T-helper 2 cell treated with Interferon-gamma antibody and Interleukin-4, amounts not matched to agents 100 ng/mL and 5 ng/mL, for 36 hours (primary cell): ENCODE measurements at regions not wholly inside any gene's neighbourhood (a gene's known extent, or its start where the extent isn't known, plus 50 kb on each side); places are given as distances from the start of the nearest gene placed in this dataset.
"Not testable (repeated sequence)": the region's sequence is repeated elsewhere in the genome, so short reads cannot be mapped to it uniquely, and the experiment has no call there.

ENCODE experiments used
- intact Hi-C: fragments of 100-400 bp; cut with micrococcal nuclease; formaldehyde crosslinking; loops from one replicate; pipeline ENCODE4 v1.15.1; 2023

- intact Hi-C loops, result no loop called here
Observed at GRCh38 chr3:109656225-109656624, 318.9 kb upstream of the DPPA4 start.

- intact Hi-C loops, result no loop called here
Observed at GRCh38 chr3:109678600-109678999, 341.3 kb upstream of the DPPA4 start.

GRCh38 chr3:109679664-109680063 lies 342.3 kb upstream of the DPPA4 start:
- intact Hi-C loops, result no loop called here

DNA sequence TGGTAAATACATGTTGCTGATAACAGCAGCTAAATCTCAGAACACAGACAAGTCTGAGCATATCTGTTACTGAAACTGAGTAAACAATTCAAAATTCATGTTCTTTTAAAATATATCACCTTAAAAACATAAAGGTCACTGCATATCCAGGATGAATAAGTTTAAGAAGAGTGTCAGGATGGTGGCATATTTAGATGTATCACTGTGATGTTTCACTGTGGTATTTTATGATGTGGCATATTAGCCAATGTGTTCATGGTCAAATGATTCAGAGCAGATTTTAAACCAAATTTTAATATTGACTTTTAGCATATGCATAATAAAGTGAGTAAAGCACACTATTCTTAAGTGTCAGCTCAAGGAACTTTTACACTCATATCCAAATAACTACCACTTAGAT lies 346.4 kb upstream of the DPPA4 start:
- intact Hi-C loops, result no loop called here

DNA sequence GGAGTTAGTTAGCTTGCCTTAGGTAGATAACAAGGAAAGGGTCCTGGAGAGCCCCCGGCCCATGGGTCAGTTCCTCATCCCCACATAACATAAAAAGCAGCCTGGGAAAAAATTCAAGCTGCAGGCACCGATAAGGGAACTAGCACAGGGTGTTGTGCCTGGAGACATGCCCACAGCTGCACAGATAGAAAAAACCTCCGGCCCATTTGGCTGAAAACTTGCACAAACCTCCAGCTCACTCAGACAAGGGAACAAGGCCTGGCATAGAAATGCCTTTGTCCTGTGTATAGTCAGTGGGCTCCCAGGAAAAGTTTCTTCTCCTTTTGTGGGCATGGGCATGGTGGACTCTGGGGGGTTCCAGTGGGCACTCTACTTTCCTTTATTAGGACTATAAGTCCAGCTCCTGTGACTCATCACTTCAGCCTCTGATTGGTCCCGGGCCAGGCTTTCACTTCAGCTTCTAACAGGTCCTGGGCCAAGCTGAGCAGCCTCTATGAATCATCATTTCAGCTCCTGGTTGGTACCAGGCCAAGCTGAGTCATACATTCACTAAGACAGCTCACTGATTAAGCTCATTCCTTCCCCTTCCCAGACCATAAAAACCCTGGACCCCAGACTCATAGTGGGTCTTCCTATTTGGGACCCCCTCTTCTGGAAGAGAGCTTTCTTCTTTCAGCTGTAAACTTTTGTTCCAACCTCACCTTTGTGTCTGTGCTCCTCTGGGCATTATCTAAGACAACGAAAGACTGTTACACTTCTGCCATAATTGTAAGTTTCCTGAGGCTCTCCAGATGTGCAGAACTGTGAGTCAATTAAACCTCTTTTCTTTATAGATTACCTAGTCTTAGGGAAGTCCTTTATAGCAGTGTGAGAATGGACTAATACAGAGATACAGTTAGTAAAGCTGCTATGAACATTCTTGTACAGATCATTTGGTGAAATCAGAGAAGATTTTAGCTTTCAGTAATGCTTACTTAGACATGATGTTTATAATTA lies 348.0 kb upstream of the DPPA4 start:
- intact Hi-C loops, result no loop called here

- intact Hi-C loops, result no loop called here
Observed at GRCh38 chr3:109687626-109688025, 350.3 kb upstream of the DPPA4 start.

DNA sequence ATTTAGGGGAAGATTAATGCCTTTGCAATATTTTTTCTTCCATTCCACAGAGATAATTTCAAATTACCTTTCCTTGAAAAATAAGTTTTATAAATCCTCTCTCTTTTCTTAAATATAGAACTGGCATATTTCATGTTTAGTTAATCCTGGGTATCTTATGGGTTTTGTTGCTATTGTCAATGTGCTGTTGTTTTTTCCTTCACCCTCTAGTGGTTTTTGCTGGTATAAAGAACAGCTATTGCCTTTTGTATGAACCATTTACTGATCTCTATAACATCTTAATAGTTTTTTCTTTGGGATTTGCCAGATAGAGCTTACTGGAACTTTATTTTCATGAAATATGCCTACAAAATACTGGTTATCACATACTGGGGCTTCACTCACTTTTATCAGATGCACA lies 359.6 kb upstream of the DPPA4 start:
- intact Hi-C loops, result no loop called here

- intact Hi-C loops, result no loop called here
Observed at GRCh38 chr3:109702252-109702651, 364.9 kb upstream of the DPPA4 start.

GRCh38 chr3:109702976-109703375 lies 365.6 kb upstream of the DPPA4 start:
- intact Hi-C loops, result no loop called here

GRCh38 chr3:109705133-109705532 lies 367.8 kb upstream of the DPPA4 start:
- intact Hi-C loops, result not testable (repeated sequence)

DNA sequence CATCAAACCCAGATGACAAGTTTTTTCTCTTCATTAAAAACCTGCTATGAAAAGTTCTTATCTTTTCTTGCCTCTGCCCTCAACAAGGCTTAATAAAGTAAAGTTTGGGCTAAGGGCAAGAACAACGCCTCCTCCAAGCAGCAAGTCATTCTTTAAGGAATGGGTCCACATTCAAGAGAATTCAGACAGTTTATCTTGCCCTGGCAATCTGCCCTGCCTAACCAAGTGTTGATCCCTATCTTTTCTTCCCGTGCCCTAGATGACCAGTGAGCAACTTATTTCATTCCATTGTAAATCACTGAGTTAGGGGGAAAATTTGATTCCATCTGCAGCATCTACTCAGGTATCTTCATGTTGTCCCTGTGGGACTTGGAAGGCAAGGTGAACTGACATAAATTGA lies 370.3 kb upstream of the DPPA4 start:
- intact Hi-C loops, result no loop called here

DNA sequence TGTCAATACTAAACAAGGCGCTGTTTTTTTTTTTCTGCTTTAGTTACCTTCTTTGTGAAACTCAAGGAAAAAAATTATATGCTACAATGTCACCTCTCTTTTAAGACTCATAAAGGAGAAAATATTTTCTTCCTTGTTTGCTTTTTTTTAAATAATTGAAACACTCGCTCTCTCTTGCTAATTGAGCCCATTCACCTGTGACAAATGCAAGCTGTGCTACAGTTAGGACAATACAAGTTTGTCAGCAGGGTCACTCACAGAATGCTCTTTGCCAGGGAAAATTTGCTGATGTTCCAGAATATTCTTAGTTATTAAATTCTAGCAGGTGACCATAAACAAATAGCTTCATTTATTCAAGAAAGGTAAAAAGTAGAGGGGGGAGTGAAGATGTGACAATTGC lies 375.9 kb upstream of the DPPA4 start:
- intact Hi-C loops, result no loop called here

GRCh38 chr3:109715707-109716106 lies 378.4 kb upstream of the DPPA4 start:
- intact Hi-C loops, result no loop called here

DNA sequence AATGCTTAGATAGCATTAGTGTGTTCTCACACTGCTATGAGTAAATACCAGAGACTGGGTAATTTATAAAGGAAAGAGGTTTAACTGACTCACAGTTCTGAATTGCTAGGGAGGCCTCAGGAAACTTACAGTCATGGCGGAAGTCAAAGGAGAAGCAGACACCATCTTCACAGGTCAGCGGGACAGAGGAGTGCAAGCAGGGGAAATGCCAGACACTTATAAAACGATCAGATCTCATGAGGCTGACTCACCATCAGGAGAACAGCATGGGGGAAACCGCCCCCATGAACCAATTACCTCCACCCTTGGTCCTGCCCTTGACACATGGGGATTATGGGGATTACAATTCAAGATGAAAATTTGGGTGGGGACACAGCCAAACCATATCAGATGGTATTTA lies 381.5 kb upstream of the DPPA4 start:
- intact Hi-C loops, result no loop called here

- intact Hi-C loops, result no loop called here
Observed at GRCh38 chr3:109728861-109729494, 391.6 kb upstream of the DPPA4 start.

DNA sequence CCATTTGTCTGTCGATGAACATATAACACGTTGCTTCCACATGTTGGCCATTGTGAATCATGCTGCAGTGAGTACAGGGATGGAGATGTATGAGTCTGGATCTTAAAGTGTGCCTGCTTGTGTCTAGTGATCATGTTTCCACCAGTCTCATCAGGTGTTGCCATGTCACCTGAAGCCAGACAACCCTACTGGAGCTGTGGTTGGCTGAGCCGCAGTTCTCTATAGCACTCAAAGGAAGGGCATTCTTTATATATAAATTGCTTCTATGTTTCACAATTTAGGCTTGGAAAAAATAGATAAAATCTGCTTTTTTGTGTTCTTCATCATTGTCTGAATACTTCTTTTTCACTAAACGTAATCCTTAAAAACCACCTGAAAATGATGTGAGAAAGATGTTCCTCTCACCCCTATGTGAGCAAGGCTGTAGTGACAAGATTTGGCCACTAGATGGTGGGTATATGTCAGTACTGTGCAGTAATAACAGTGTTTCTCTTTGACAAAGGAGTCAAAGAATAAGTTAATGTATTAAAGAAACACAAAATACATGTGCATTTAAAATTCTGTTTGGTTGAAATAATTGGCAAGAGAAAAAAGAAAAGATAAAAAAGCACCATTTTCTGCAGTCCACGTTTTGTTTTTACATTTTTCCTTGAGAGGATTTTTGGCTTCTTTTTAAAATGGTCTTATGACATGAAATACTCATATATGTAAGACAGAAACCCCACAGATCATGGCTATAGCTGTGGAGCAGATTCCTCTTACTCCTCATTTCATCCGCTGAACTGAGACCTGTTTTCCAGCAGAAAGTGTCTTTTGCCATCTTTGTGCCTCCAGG lies 394.5 kb upstream of the DPPA4 start:
- intact Hi-C loops, result loop anchor here (1.0 kb wide), 2 partner anchors 582 to 1807 kb away; no protein-coding TSS in a partner anchor

DNA sequence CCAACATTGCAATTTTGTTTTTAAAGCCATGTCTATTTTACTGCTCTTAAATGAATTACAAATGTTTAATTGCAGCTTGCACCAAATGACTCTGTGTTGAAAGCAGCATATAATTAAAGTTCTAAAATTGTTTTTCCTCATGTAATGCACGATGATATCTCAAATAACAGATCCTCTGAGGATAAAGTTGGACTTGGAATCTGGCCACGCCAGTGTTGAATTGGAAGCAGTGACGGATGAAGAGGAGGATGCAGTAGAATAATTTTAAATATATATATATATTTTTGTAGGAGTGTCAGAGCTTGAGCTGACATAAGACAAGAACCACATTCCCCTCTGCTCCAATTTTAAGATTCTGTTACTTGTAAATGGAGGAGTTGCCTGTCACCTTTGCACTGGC lies 406.6 kb upstream of the DPPA4 start:
- intact Hi-C loops, result no loop called here

DNA sequence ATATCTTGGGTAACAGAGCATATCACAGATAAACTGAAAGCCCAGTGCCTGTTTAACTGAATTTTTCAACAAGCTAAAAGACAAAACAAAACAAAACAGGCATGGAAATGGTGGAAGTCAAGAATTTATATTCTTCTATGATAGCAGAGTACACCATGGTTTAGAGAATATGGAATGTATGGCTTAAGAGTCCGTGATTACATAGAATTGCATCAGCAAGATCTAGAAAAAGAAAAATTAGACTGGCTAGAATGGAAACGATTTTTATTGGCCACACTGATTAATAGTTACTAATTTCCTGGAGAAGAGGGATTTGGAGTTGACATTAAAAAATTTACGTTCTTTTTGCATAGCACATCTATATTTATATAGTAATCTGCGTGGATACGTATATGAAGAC lies 435.2 kb upstream of the DPPA4 start:
- intact Hi-C loops, result no loop called here

DNA sequence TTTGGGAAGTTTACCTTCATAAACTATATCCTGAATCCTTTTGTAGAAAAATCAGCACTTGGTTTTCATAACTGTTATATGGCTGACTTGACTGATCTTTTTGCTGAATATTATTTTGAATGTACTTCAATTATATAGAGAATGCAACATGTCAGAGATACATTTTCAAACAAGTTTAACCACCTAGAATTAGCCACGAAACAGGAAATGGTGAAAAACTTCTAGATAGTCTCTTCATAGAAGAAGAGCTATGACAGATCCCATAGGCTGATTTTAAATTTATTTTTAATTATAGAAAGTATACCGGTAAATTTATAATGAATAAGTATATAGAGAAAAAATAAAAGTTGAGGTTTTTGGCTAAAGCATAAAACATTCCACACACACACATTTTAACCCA lies 436.8 kb upstream of the DPPA4 start:
- intact Hi-C loops, result no loop called here

DNA sequence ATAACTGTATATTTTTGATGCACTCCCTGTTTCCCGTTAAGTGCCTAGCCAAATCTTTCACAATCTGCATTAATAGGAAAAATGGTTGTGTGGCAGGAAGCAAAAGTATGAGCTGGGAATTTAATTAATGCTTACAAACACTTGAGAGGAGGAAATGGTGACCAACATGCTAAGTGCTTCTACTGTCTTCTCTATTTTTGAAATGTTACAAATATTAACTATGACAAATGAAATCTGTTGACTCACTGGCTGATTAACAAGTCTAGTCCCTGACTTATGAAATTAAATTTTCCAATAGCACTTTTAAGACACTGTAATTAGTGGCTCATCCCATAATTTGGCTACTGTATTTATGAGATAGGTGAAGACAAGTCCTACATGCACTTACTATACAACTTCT lies 446.9 kb upstream of the DPPA4 start:
- intact Hi-C loops, result no loop called here

- intact Hi-C loops, result no loop called here
Observed at GRCh38 chr3:109784852-109785631, 447.7 kb upstream of the DPPA4 start.
